ENCODE measurements at regions not wholly inside any gene's neighbourhood (a gene's known extent, or its start where the extent isn't known, plus 50 kb on each side); places are given as distances from the start of the nearest gene placed in this dataset.

DNA sequence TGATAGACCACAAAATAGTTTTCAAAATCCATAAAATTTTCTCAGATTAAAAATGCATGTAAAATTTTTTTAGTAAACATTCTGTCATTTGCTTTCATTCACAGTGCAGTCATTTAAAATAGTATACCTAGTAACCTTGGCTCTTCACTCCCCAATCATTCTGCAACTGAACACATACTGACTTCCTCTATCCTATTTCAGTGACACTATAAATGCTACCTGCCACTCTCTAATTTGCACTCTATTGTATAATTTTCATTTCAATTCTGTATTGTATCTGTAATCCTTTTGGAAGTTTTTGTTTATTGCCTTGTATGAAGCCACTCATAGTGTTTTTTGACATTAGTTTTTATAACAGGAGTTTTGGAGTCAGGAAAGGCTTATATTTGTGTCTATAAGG is 1029.1 kb upstream of the NCAM2 start:
- no peaks in the 10 kb centered on the region for H3K27me3 ChIP-seq (ENCODE audit: control insufficient read depth, insufficient read depth, low read length)
- no peak for DNase-seq (ENCODE audit: low read depth)
- H3K4me3 ChIP-seq (ENCODE audit: low read depth, low read length), result no peak overlapping the region
- no peak for TF ChIP-seq CTCF (IDR thresholded peaks at IDR 0.05; ENCODE audit: insufficient read depth, low read length, poor library complexity, severe bottlenecking)
- no peaks in the 10 kb centered on the region for H3K36me3 ChIP-seq (ENCODE audit: control insufficient read depth, insufficient read depth, low read length)

- no peak for DNase-seq (ENCODE audit: low read depth)
- no peak for TF ChIP-seq CTCF (IDR thresholded peaks at IDR 0.05; ENCODE audit: insufficient read depth, low read length, poor library complexity, severe bottlenecking)
- Histone ChIP-seq H3K36me3 (ENCODE audit: control insufficient read depth, insufficient read depth, low read length) (no peaks in the 10 kb centered on the region), H3K4me3 (ENCODE audit: low read depth, low read length) (no peak overlapping the region), H3K27me3 (ENCODE audit: control insufficient read depth, insufficient read depth, low read length) (no peaks in the 10 kb centered on the region)
Observed at GRCh38 chr21:19981938-19982337, 1016.3 kb upstream of the NCAM2 start.

GRCh38 chr21:19986396-19986795 is 1011.8 kb upstream of the NCAM2 start:
- Histone ChIP-seq H3K27me3 (ENCODE audit: control insufficient read depth, insufficient read depth, low read length) (no peaks in the 10 kb centered on the region), H3K36me3 (ENCODE audit: control insufficient read depth, insufficient read depth, low read length) (no peaks in the 10 kb centered on the region), H3K4me3 (ENCODE audit: low read depth, low read length) (no peak overlapping the region)
- no peak for DNase-seq (ENCODE audit: low read depth)
- no peak for TF ChIP-seq CTCF (IDR thresholded peaks at IDR 0.05; ENCODE audit: insufficient read depth, low read length, poor library complexity, severe bottlenecking)

DNA sequence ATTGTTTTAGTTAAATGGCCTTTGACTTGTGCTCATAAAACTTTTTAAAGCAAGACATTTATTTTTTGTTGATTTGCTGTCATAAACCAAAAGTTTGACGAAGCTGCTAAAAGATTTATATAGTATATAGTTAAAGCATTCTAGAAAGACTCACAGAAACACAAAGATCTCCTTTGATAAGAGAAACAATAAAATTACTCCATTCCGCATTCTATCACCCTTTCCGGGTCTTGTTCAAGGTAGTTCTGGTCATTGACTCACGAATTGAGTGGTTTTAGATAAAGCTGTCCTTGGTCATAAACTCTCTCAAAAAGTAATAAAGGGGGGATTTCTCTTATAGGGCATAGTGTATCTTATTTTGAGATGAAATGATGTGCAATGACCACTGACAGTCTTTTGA is 1010.5 kb upstream of the NCAM2 start:
- no peak for TF ChIP-seq CTCF (IDR thresholded peaks at IDR 0.05; ENCODE audit: insufficient read depth, low read length, poor library complexity, severe bottlenecking)
- H3K36me3 ChIP-seq (ENCODE audit: control insufficient read depth, insufficient read depth, low read length), result no peaks in the 10 kb centered on the region
- no peaks in the 10 kb centered on the region for H3K27me3 ChIP-seq (ENCODE audit: control insufficient read depth, insufficient read depth, low read length)
- no peak overlapping the region for H3K4me3 ChIP-seq (ENCODE audit: low read depth, low read length)
- DNase-seq (ENCODE audit: low read depth), result no peak

- Histone ChIP-seq H3K36me3 (ENCODE audit: control insufficient read depth, insufficient read depth, low read length) (no peaks in the 10 kb centered on the region), H3K27me3 (ENCODE audit: control insufficient read depth, insufficient read depth, low read length) (no peaks in the 10 kb centered on the region), H3K4me3 (ENCODE audit: low read depth, low read length) (no peak overlapping the region)
- DNase-seq (ENCODE audit: low read depth), result no peak
- TF ChIP-seq CTCF (IDR thresholded peaks at IDR 0.05; ENCODE audit: insufficient read depth, low read length, poor library complexity, severe bottlenecking), result no peak
Observed at GRCh38 chr21:19992540-19992939, 1005.7 kb upstream of the NCAM2 start.

- TF ChIP-seq CTCF (IDR thresholded peaks at IDR 0.05; ENCODE audit: insufficient read depth, low read length, poor library complexity, severe bottlenecking), result no peak
Observed at GRCh38 chr21:19993268-19993667, 1004.9 kb upstream of the NCAM2 start.

More at GRCh38 chr21:19993268-19993667, 1004.9 kb upstream of the NCAM2 start:
- no peak for DNase-seq (ENCODE audit: low read depth)
- no peaks in the 10 kb centered on the region for H3K27me3 ChIP-seq (ENCODE audit: control insufficient read depth, insufficient read depth, low read length)
- no peak overlapping the region for H3K4me3 ChIP-seq (ENCODE audit: low read depth, low read length)
- H3K36me3 ChIP-seq (ENCODE audit: control insufficient read depth, insufficient read depth, low read length), result no peaks in the 10 kb centered on the region
